HG02763 (cell line): ENCODE measurements at regions not wholly inside any gene's neighbourhood (a gene's known extent, or its start where the extent isn't known, plus 50 kb on each side); places are given as distances from the start of the nearest gene placed in this dataset.

Experiments
- ATAC-seq: cut with Tn5 transposase; IDR thresholded peaks from one replicate; pipeline ENCODE4 v1.9.1; 2021; ENCODE audit warnings: mild to moderate bottlenecking, moderate library complexity; ENCODE audit not compliant: unreplicated experiment

DNA sequence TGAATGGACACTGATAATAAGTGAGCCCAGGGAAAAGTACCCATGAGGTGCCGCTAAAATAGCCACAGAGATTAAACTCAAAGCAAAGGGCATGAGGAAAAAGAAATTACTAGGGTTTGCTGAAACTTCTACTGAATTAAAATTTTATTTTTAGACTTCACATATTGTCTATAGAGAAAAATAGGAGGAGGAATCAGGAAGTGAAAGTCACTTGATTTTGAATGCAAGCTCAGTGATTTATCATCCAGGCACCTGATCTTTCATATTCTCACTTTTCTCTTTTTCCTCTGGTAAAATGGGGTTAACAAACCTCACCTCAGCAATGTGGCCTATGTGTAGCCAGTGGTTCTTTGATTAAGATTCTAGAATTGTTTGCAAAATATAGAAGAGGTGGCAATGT lies 479.8 kb downstream of the BCL11B start:
- ATAC-seq: no peak

DNA sequence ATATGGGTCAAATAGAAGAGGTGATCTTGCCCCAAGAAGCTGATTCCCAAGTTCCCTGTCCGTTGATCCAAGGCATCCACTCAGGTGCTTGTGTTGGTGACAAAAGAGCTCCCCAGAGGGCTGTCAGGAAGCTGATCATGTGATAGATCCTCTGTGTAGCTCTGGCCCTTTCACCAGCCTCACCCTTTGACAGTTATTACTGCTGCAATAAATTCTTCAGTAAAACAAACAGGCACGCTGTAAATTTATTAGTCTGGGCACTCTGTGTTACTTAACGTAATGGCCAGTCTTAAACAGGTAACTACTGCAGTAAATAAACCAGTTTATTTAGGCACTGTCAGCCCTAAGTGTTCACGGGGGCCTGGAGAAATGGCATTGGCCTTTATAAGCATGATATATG lies 473.9 kb downstream of the BCL11B start:
- no peak for ATAC-seq

DNA sequence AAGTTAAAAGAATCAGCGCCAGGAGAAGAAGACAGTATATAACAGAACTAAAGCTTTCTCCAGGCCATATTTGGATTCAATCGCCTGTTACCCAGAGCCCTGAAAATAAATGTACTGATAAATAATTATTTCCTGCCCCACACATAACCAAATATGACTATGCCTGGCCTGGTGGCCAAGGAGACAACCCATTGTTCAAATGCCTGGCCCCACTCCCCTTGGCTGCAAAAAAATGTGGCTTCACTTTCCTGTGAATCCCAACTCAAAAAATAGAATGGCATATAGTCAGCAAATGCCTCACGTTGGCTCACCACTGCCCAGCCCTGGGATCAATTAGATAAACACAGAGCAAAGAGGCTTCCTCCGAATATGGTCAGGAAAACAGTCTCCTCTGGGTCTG lies 472.1 kb downstream of the BCL11B start:
- no peak for ATAC-seq

DNA sequence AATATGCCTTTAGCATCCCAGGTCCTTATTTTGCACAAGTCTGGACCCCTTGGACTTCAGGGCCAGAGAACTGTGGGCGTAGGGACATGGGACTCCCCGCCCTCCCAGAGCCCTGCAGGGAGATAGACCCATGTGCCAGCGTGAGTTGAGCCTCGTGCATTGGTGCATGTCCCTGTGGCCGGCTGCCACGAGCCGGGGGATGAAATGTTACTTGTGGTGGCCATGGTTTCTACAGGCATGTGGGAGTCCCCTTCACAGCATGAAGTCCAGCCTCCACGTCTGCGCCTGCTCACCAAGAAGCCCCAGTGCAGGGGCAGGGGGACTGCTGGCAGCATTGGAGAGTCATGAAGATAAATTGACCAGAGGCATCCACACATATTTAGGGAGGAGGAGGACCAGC lies 470.0 kb downstream of the BCL11B start:
- ATAC-seq: no peak

DNA sequence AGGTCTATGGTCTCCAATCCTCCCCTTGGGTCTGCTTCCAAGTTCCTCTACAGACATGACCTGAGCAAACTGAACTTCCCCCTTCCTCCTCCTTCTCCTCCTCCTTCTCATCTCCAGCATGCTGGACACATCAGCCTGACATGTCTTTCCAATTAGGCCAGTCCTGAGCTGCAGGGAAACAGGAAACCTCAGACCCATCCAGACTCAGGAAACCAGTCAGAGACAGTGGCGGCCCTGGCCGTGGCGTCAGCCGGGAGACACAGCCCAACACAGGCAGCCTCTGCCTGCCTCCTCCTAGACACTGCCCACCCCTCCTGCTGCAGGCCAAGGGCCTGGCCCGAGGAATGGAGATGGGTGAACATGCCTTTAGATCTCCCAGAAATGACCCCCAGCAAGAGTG lies 468.8 kb downstream of the BCL11B start:
- no peak for ATAC-seq

DNA sequence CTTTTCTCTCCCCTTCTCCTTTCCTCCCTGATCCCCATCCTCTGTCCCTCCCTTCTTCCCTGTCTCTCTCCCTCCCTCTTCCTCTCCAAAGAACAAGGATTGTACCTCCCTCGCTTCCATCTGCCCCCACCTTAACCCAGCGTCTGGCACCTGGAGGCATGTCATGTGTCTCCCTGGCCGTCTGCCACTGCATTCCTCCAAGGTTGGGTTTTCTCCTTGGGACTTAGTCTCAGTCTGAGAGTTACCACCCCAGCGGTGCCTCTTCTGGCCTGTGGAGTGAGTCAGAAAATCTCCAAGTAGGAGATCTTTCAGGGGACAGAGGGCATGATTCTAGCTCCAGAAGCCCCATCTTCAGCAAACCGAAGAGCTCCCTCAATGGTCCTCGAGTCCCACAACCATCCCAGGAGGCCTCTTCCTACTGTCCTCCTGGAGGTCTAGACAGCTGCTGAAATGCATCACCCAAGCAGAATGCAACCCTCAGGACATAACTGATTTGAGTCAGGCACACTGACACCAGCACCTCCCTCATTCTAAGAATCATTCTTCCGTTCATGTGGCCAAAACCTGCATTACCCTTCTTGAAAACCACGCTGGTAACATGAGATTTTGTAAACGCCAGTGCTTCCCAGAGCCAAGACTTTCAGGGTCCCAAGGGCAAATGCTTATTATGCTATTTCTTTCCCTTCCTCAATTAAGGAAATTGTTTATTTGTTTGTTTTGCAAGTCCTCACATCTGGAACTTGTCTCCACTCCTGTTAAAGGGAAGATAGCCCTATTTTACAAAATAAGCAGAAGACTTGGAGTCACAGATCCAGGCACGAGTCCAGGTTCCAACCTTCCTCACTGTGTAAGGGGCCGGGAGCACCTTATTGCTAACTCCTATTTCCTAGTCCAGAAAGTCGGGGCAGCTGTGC lies 463.2 kb downstream of the BCL11B start:
- no peak for ATAC-seq

DNA sequence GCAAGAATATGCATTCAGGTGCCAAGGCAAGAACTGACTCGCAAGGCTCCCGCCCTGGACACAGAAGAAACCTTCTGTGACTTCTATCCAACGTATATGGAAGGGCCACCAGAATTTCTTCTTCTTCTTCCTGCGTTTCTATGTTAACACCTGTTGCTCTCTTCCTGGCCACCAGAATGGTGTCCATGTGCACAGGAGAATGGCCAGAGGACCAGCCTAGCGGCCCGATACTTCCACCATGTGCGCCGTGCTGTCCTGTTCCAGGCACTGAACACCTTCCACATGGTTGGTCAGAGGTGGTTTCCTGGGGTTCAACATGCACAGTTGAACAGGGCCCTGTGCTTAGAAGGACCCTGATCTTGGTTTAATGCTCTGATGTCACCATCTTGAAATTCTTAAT lies 455.8 kb downstream of the BCL11B start:
- no peak for ATAC-seq

DNA sequence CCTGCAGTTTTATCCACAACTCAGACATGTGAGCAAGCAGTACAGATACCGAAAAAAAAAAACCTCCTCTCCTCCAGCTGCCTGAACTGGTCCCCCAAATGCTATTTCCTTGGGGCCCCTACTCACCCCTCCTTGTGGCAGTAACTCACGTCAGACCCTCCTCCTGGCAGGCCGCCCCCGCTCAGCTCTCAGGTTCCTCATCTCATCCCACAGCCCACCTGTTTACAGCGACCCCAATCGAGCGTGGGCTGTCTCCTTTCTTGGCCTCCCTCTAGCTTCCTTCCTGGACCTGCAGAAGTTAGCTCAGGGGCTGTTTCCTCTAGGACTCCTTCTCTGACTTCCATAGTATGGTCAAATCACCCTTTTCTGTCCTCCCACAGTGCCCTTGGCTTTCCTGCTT lies 455.3 kb downstream of the BCL11B start:
- ATAC-seq: no peak

DNA sequence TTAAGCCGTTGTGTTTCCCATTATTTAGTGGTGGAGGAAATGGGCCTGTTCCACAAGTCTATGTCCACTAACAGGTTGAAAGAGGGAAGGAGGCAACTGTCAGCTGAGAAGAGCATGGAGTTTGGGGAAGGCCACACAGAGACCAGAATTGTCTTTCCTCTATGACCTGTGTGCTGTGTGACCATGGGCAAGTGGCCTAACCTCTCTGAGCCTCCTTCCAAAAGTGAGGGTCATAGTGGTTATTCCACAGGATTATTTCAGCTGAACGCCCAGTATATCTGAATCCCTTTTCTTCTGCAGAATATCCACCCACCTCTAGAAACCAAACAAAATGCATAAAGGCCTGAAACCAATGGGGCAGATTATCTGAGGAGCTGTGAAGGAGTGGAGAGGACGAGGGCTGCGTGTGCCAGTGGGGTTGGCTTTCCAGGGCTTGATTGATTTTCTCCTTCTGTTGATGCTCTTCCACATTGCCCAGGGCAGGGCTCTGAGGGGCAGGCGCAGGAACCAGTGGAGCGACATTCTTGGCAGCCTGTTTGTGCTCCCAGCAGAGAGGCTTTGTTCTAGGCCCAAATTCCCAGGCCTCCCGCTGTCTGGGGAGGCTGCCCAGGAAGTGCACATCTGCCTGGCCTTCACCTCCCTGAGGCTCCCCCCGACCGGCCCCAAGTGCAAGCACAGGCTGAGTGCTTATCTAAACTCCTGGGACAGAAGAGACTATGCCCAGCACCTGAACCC lies 452.7 kb downstream of the BCL11B start:
- no peak for ATAC-seq

DNA sequence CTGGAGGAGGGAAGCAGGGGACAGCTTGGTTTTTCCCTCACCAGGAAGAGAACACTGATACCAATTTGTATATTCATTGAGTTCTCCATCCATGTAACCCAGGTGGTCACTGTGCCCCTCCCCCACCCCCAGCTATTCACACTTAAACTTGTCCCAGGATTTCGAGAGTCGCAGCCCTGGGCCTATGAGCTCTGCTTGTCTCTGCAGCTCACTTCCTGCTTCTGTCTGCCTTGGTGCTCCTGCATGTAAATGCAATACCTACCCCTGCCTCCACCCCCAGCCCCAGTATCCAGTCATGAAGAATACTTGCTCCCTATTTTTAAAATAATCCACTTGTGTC lies 452.2 kb downstream of the BCL11B start:
- no peak for ATAC-seq

DNA sequence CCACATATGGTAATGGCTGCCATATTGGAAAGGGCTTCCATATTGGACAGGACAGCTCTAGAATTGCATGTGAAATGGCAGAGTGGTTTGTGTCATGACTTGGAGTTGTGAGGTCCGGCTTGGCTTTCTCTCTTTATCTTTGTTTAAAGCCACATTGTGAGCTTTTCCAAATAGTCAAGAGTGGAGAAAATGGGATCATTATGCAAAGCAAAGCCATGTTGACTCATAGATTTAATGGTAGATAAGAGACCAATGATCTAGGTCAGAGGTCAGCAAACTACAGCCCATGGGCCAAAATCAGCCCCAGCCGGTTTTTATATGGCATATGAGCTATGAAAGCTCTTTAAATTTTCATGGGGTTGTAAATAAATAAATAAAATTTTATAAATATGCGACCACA lies 449.1 kb downstream of the BCL11B start:
- ATAC-seq: no peak

DNA sequence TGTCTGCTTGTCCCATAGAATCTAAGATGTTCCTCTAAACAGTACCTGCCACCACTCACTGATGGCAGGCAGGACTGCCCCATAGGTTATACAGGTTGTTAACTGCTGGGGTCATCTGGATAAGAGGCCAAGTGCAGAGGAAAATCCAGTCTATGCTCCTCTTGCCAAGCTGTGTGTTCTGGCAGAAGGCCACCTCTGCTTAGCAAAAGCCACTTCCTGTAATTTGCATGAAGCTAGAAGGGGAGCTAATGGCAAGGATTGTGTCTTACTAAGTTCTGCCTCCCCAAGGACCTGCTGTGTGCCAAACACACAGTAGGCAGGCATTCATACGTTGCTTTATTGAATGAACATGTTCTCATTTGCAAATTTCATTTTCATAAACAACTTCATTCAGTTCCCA lies 445.4 kb downstream of the BCL11B start:
- no peak for ATAC-seq

DNA sequence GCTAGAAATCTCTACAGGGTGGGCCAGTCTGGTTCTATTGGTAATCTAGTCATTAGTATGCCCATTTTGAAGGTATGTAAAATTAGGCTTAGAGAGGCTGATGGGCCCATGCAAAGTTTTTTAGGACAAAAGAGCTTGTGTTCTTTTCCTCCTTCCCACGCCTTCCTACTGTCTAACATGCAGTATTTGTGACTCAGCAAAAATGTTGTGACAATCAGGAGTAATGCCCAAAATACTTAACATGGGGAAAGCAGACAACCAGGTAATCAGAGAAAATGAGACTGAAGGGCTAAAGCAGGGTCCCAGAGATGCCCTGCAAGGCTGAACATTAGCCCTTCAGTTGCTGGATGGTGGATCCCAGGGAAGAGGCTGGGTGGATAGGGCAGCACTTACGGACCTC lies 437.9 kb downstream of the BCL11B start:
- no peak for ATAC-seq

DNA sequence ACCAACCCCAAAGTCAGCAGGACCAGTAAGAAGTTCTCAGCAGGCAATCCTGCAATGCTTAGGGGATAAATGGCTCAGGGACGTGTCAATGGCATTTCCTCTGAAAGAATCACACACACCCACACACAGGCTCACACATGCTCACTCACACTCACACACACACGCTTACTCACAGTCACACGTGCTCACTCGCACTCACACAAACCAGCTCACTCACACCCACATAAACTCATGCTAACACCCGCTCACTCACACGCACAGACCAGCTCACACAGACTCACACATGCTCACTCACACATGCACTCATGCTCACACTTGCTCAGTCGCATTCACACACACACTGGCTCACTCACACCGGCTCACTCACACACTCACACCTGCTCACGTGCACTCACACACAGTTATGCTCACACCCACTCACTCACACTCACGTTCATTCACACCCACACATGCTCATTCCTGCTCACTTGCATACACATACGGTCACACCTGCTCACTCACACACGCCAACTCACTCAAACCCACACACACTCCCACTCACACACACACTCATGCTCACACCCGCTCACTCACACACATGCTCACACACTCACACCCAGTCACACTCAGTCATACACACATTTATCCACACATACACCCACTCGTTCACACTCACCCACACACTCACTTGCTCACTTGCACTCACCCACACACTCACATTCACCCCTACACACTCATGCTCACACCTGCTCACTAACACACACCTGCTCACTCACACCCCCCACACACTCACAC lies 436.8 kb downstream of the BCL11B start:
- no peak for ATAC-seq

DNA sequence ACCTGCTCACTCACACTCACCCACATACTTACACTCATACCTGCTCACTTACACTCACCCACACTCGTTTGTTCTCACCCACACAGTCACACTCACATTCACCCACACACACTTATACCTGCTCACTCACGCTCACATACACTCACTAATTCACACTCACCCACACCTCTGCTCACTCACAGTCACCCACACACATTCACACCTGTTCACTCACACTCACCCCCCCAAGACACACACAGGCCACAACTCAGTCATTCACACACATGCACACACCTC lies 436.2 kb downstream of the BCL11B start:
- ATAC-seq: no peak

DNA sequence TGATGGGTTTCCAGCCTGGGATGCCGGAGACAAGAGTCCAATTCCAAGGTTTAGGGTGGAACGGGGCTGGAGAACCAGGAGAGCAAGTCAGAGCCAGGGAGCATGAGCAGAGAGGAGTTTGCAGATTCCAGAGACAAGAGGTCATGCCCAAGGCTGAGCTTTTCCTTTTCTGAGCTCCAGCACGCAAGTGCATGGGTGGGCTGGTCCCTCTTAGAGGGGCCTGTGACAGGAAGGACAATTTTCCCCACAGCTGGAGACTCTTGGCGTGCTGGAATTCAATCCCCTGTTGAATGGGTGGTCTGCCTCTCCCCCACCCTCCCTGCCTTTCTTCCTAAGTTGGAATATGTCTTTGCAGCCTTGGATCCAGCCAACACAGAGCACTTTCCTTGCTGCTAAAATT lies 431.9 kb downstream of the BCL11B start:
- ATAC-seq: no peak

DNA sequence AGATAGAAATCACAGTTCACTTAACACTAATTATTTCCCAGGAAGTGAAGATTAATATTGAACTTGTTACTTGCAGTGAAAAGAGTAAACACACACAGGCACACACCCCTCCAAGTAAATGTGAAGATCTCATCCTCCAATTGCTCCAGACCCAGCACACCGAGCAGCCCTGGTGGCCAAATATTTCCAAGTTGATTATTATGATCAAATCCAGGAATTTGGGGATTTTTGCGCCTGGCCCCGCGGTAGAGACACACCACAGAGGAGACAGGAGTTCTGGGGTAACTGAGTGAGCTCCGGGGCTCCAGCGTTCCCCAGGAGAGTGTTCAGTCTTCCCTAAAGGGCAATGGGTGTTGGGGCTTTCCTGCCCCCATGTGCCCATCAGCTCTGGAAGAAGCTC lies 431.5 kb downstream of the BCL11B start:
- ATAC-seq: no peak

DNA sequence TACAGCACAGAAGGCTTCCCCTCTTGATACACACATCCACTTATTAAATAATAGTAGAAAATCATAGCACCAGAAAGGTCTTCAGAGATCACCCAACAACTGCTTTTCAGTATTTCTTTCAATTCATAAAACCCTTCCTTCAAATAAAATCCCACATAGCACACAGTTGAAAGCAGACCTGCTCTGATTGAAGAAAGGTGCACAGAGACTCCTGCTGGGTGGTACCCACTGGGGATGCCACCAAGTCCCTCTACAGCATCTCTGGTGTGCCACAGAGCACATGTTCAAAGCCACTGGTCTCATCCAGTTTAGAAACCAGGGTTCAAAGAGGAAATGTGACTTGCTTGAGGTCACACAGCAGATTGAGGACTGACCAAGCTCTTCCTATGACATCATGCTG lies 427.5 kb downstream of the BCL11B start:
- ATAC-seq: no peak

DNA sequence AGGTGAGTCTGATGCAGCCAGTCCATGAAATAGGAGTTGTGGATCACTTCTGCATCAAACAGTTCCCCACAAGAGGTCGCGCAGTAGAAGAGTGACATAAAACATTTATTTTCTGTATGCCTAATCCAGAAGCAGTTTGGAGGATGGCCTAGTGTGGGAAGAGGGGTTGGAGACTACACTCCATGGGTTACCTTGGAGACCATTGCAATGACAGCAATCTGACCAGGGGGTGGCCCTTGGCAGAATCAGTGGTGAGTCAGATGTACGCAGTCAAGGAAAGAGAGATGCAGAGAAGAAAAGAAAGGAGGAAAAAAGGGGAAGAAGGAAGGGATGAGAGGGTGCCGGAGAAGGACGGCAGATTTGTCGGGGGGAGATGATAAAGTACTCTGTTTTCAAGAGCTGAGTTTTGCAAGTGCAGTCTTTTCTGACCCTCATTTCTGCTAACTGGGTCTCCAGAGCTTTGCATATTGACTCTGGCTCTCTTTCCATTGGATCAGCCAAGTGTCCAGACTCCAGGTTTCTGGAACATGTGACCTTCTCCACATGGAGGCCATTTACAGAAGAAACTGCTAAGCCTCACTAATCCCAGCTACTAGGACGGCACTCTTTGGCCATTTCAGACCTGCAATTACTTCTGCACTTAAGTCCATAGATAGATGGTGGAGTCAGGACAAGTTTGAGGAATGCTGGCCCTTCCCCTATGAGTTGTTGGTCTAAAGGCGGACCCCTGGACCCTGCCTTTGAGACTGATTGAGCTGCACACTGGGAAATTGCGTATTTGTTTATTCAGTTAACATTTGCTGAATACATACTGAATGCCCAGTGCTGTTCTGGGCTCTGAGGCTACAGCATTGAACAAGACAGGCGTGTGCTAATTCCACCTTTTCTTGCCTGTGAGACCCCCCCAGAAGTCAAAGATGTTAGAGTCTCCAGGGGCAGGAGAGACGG lies 424.2 kb downstream of the BCL11B start:
- no peak for ATAC-seq

DNA sequence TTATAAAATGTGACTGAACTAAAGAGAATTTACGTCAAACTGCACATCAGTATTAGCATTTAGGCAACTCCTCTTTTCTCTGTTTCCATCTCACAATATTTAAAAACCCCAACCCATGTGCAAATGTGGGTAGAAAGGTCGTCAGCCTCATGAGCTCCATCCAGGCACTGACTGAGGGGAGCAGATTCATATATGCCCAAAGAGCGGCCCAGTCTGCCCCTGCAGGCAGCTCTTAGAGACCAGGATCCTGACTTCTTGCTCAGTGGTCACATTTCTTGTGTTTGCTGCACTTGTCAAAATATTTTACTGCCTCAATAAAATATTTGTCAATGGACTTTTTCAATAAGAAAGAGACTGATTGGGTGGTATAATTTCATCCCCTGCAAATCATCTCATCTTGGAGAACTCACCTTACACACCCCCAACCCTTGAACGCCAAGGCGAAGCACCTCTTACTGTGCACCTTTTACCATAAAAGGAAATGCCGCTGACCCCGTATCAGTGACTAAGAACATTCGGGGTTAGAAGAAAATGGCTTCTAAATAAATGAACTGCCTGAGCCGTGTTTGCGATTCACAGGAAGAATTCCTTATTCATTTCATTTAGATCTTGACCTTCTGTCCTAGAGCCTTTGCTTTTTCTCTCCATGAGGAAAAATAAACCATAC lies 418.8 kb downstream of the BCL11B start:
- ATAC-seq: no peak
